ENCODE measurements at regions not wholly inside any gene's neighbourhood (a gene's known extent, or its start where the extent isn't known, plus 50 kb on each side); places are given as distances from the start of the nearest gene placed in this dataset.
"Not testable (repeated sequence)": the region's sequence is repeated elsewhere in the genome, so short reads cannot be mapped to it uniquely, and the experiment has no call there.

DNA sequence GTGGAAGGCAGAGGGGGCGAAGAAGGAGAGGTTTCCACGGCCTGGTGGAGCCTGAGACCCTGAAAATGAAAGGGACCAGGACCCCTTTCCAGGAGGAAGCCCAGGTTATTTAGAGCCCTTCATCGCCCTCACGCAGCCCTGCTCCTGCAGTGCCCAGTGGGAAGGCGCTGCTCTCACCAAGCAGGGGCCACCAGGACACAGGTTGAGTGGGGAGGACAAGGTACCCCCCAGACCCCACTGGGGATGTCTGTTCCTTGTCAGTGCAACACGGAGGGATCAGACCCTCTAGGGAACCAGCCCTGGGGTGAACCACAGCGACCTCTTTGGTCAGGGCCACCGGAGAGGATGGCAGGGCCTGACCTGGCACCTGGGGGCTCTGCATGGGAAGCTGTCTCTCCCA is 163.9 kb downstream of the C16orf95 start:
- no peaks in the 10 kb centered on the region for H3K79me2 ChIP-seq (ENCODE audit: control insufficient read depth, insufficient read depth, low read length)
- H3K27ac ChIP-seq (ENCODE audit: insufficient read depth, low read length): no peak overlapping the region
- H3K36me3 ChIP-seq (ENCODE audit: control insufficient read depth, insufficient read depth, low read length): no peaks in the 10 kb centered on the region
- TF ChIP-seq, protein P1, sequence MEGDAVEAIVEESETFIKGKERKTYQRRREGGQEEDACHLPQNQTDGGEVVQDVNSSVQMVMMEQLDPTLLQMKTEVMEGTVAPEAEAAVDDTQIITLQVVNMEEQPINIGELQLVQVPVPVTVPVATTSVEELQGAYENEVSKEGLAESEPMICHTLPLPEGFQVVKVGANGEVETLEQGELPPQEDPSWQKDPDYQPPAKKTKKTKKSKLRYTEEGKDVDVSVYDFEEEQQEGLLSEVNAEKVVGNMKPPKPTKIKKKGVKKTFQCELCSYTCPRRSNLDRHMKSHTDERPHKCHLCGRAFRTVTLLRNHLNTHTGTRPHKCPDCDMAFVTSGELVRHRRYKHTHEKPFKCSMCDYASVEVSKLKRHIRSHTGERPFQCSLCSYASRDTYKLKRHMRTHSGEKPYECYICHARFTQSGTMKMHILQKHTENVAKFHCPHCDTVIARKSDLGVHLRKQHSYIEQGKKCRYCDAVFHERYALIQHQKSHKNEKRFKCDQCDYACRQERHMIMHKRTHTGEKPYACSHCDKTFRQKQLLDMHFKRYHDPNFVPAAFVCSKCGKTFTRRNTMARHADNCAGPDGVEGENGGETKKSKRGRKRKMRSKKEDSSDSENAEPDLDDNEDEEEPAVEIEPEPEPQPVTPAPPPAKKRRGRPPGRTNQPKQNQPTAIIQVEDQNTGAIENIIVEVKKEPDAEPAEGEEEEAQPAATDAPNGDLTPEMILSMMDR (conservative IDR thresholded peaks at IDR 0.05 in 1 of 2, IDR thresholded peaks at IDR 0.05 in 1 of 2; ENCODE audit: low read depth in 1 of 2, low read length in 2 of 2): no peak
- no peak for TF ChIP-seq EZH2 (IDR thresholded peaks at IDR 0.05; ENCODE audit: low read length, missing control alignments)
- no peak overlapping the region for H2AFZ ChIP-seq (ENCODE audit: low read length)
- no peak overlapping the region for H3K4me2 ChIP-seq (ENCODE audit: extremely low read depth, insufficient read depth, low read length)
- no peak for DNase-seq (ENCODE audit: low read depth in 2 of 2)
- H3K4me1 ChIP-seq (ENCODE audit: control insufficient read depth, extremely low read depth, insufficient read depth, low read length): no peaks in the 10 kb centered on the region
- no peak overlapping the region for H3K4me3 ChIP-seq (replicated peaks in 1 of 4; ENCODE audit: control extremely low read depth in 1 of 4, insufficient read depth in 1 of 4, low read depth in 3 of 4, low read length in 4 of 4)
- H4K20me1 ChIP-seq (ENCODE audit: control insufficient read depth, extremely low read depth, insufficient read depth, low read length): no peaks in the 10 kb centered on the region
- H3K9me3 ChIP-seq (ENCODE audit: control insufficient read depth, insufficient read depth, low read depth, low read length): no peaks in the 10 kb centered on the region
- no peak overlapping the region for H3K9ac ChIP-seq (ENCODE audit: insufficient read depth, low read length)
- no peaks in the 10 kb centered on the region for H3K27me3 ChIP-seq (ENCODE audit: control insufficient read depth, insufficient read depth, low read length)

GRCh38 chr16:87155315-87155714 is 161.9 kb downstream of the C16orf95 start:
- not testable (repeated sequence) for H3K4me1 ChIP-seq (ENCODE audit: control insufficient read depth, extremely low read depth, insufficient read depth, low read length); H3K4me2 ChIP-seq (ENCODE audit: extremely low read depth, insufficient read depth, low read length); H3K9ac ChIP-seq (ENCODE audit: insufficient read depth, low read length); H3K9me3 ChIP-seq (ENCODE audit: control insufficient read depth, insufficient read depth, low read depth, low read length); H3K36me3 ChIP-seq (ENCODE audit: control insufficient read depth, insufficient read depth, low read length); H4K20me1 ChIP-seq (ENCODE audit: control insufficient read depth, extremely low read depth, insufficient read depth, low read length); H3K27me3 ChIP-seq (ENCODE audit: control insufficient read depth, insufficient read depth, low read length); H3K27ac ChIP-seq (ENCODE audit: insufficient read depth, low read length); H3K4me3 ChIP-seq (replicated peaks in 1 of 4; ENCODE audit: control extremely low read depth in 1 of 4, insufficient read depth in 1 of 4, low read depth in 3 of 4, low read length in 4 of 4); DNase-seq (ENCODE audit: low read depth in 2 of 2); H3K79me2 ChIP-seq (ENCODE audit: control insufficient read depth, insufficient read depth, low read length); H2AFZ ChIP-seq (ENCODE audit: low read length)

DNA sequence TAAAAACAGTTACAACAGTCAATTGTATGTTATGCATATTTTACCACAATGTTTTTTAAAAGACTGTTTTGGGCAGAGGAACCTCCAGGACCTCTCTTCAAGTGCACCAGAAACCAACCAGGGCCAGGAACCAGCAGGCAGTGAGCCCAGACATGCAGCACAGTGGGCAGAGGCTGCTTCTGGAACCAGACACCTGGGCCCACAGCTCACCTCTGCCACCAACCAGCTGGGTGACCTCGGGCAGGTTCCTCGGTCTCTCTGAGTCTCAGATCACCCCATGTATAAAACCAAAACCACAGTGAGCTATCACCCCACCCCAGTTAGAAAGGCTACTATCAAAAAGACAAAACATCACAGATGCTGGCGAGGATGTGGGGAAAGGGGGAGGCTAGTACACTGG is 161.0 kb downstream of the C16orf95 start:
- no peak overlapping the region for H3K4me2 ChIP-seq (ENCODE audit: extremely low read depth, insufficient read depth, low read length)
- DNase-seq (ENCODE audit: low read depth in 2 of 2): no peak
- H3K79me2 ChIP-seq (ENCODE audit: control insufficient read depth, insufficient read depth, low read length): no peaks in the 10 kb centered on the region
- H3K27me3 ChIP-seq (ENCODE audit: control insufficient read depth, insufficient read depth, low read length): peaks cover 2% of the 10 kb centered on the region
- H2AFZ ChIP-seq (ENCODE audit: low read length): no peak overlapping the region
- no peak overlapping the region for H3K27ac ChIP-seq (ENCODE audit: insufficient read depth, low read length)
- no peak overlapping the region for H3K9ac ChIP-seq (ENCODE audit: insufficient read depth, low read length)
- H3K4me3 ChIP-seq (replicated peaks in 1 of 4; ENCODE audit: control extremely low read depth in 1 of 4, insufficient read depth in 1 of 4, low read depth in 3 of 4, low read length in 4 of 4): no peak overlapping the region
- H4K20me1 ChIP-seq (ENCODE audit: control insufficient read depth, extremely low read depth, insufficient read depth, low read length): no peaks in the 10 kb centered on the region
- no peaks in the 10 kb centered on the region for H3K4me1 ChIP-seq (ENCODE audit: control insufficient read depth, extremely low read depth, insufficient read depth, low read length)
- no peaks in the 10 kb centered on the region for H3K36me3 ChIP-seq (ENCODE audit: control insufficient read depth, insufficient read depth, low read length)
- H3K9me3 ChIP-seq (ENCODE audit: control insufficient read depth, insufficient read depth, low read depth, low read length): no peaks in the 10 kb centered on the region
- TF ChIP-seq, protein P1 (conservative IDR thresholded peaks at IDR 0.05 in 1 of 2, IDR thresholded peaks at IDR 0.05 in 1 of 2; ENCODE audit: low read depth in 1 of 2, low read length in 2 of 2): no peak
- TF ChIP-seq EZH2 (IDR thresholded peaks at IDR 0.05; ENCODE audit: low read length, missing control alignments): no peak
